SK-N-SH (cell line): ENCODE measurements at regions not wholly inside any gene's neighbourhood (a gene's known extent, or its start where the extent isn't known, plus 50 kb on each side); places are given as distances from the start of the nearest gene placed in this dataset.

Source experiments
- CTCF ChIA-PET: fragments of 300-600, 350-600 bp; formaldehyde crosslinking; extraction: SDS; loops from one replicate; lab custom pipeline; 2021; lab: Yijun Ruan, JAX
- POLR2A ChIA-PET: fragments of 350-600 bp; sonication (Branson Sonifier 250); formaldehyde crosslinking; extraction: SDS; loops from one replicate; lab custom pipeline; 2020; ENCODE audit warnings: antibody characterized with exemption, inconsistent platforms; lab: Yijun Ruan, JAX
- DNase-seq: peaks from one replicate; pipeline ENCODE4 v3.0.0; 2012
- H2AFZ ChIP-seq: fragments of 200-600 bp; sonication (generic); 2 replicates; pipeline ENCODE4 v1.8.1; 2016; ENCODE audit warnings: antibody characterized with exemption, mild to moderate bottlenecking, low read depth
- H3F3A ChIP-seq: fragments of 200-600 bp; sonication (generic); replicated peaks from 2 replicates; pipeline ENCODE3; 2016; ENCODE audit warnings: antibody characterized with exemption, mild to moderate bottlenecking; ENCODE audit not compliant: insufficient read depth
- H3K27ac ChIP-seq, 2 experiments: fragments of 200-500 bp in 1 of 2; fragments of 200-600 bp in 1 of 2; sonication (Bioruptor generic) in 1 of 2; sonication (generic), shearing (Covaris generic) in 1 of 2; 2 replicates each; pipeline versions ENCODE4 v1.5.1 to v1.6.1; 2014 to 2016; ENCODE audit warnings: low read depth in 2 of 2, inconsistent platforms in 1 of 2, low read length in 1 of 2, mild to moderate bottlenecking in 1 of 2, mixed read lengths in 1 of 2
- H3K27me3 ChIP-seq: fragments of 200-600 bp; sonication (generic), shearing (Covaris generic); 2 replicates; pipeline ENCODE4 v1.6.1; 2016; ENCODE audit warnings: mixed run types; ENCODE audit not compliant: insufficient read depth
- H3K36me3 ChIP-seq, 2 experiments: fragments of 200-500 bp in 1 of 2; fragments of 200-600 bp in 1 of 2; sonication (Bioruptor generic) in 1 of 2; sonication (generic) in 1 of 2; replicated peaks in 1 of 2; 2 replicates each; pipeline versions ENCODE3 to v1.5.1; 2014 to 2016; ENCODE audit warnings: low read length in 1 of 2, mild to moderate bottlenecking in 1 of 2; ENCODE audit not compliant: insufficient read depth in 2 of 2, control insufficient read depth in 1 of 2
- H3K4me1 ChIP-seq, 2 experiments: fragments of 200-500 bp in 1 of 2; fragments of 200-600 bp in 1 of 2; sonication (Bioruptor generic) in 1 of 2; sonication (generic), shearing (Covaris generic) in 1 of 2; 2 replicates each; pipeline versions ENCODE4 v1.5.1 to v1.6.1; 2014 to 2016; ENCODE audit warnings: low read depth in 1 of 2, low read length in 1 of 2, mixed run types in 1 of 2; ENCODE audit not compliant: insufficient read depth in 2 of 2, control insufficient read depth in 1 of 2
- H3K4me2 ChIP-seq: fragments of 200-600 bp; sonication (generic), shearing (Covaris generic); 2 replicates; pipeline ENCODE4 v1.6.1; 2017; ENCODE audit warnings: mixed run types
- H3K4me3 ChIP-seq, 2 experiments: fragments of 200-500 bp in 1 of 2; fragments of 200-600 bp in 1 of 2; sonication (Bioruptor generic) in 1 of 2; sonication (generic), shearing (Covaris generic) in 1 of 2; 2 replicates each; pipeline versions ENCODE4 v1.5.1 to v1.8.1; 2014 to 2016; ENCODE audit warnings: low read depth in 2 of 2, inconsistent platforms in 1 of 2, low read length in 1 of 2, mild to moderate bottlenecking in 1 of 2, mixed read lengths in 1 of 2, moderate library complexity in 1 of 2
- H3K79me2 ChIP-seq: fragments of 200-600 bp; sonication (generic); 2 replicates; pipeline ENCODE4 v1.8.1; 2017; ENCODE audit warnings: mild to moderate bottlenecking; ENCODE audit not compliant: insufficient read depth
- H3K9ac ChIP-seq: fragments of 200-600 bp; sonication (generic); 2 replicates; pipeline ENCODE4 v1.6.1; 2017; ENCODE audit warnings: mixed run types
- H3K9me2 ChIP-seq: fragments of 200-600 bp; sonication (generic); 2 replicates; pipeline ENCODE4 v1.6.1; 2017; ENCODE audit warnings: mixed run types
- H3K9me3 ChIP-seq: fragments of 200-600 bp; sonication (generic); 2 replicates; pipeline ENCODE4 v1.6.1; 2017; ENCODE audit warnings: mixed run types, mild to moderate bottlenecking, moderate library complexity
- H4K20me1 ChIP-seq: fragments of 200-600 bp; sonication (generic); 2 replicates; pipeline ENCODE4 v1.6.1; 2017; ENCODE audit warnings: mild to moderate bottlenecking, mixed run types; ENCODE audit not compliant: insufficient read depth
- ELF1 ChIP-seq: IDR thresholded peaks from 2 replicates; pipeline ENCODE4 v1.4.0; 2012
- EZH2phosphoT487 ChIP-seq: fragments of 200-600 bp; sonication (generic); IDR thresholded peaks from 2 replicates; pipeline ENCODE4 v1.6.1; 2017; ENCODE audit warnings: low read depth, mixed run types, mild to moderate bottlenecking, antibody characterized with exemption, moderate library complexity, borderline replicate concordance
- FOSL2 ChIP-seq: IDR thresholded peaks from 2 replicates; pipeline ENCODE4 v1.4.0; 2012; ENCODE audit warnings: low read depth, mild to moderate bottlenecking, moderate library complexity, borderline replicate concordance
- FOXJ3 ChIP-seq: sonication (generic); formaldehyde crosslinking; IDR thresholded peaks from 2 replicates; pipeline ENCODE4 v1.5.1; 2020; ENCODE audit warnings: mild to moderate bottlenecking, missing genetic modification reagents
- GATA2 ChIP-seq: sonication (generic); formaldehyde crosslinking; IDR thresholded peaks from 2 replicates; pipeline ENCODE4 v1.5.0; 2020; ENCODE audit warnings: mild to moderate bottlenecking, missing genetic modification reagents
- JUND ChIP-seq: IDR thresholded peaks from 2 replicates; pipeline ENCODE4 v1.4.0; 2012
- MXI1 ChIP-seq: IDR thresholded peaks from 2 replicates; pipeline ENCODE4 v1.6.1; 2012; ENCODE audit warnings: mild to moderate bottlenecking, low read depth, low read length, improper control_type of control experiment
- NFIC ChIP-seq: IDR thresholded peaks from 2 replicates; pipeline ENCODE4 v1.4.0; 2012; ENCODE audit warnings: borderline replicate concordance
- RAD21 ChIP-seq: IDR thresholded peaks from 2 replicates; pipeline ENCODE4 v1.6.1; 2012; ENCODE audit warnings: mild to moderate bottlenecking, low read length
- RCOR1 ChIP-seq: fragments of 150-350 bp; IDR thresholded peaks from 2 replicates; pipeline ENCODE4 v1.6.1; 2017; ENCODE audit warnings: antibody characterized with exemption, low read length
- RFX5 ChIP-seq: IDR thresholded peaks from 2 replicates; pipeline ENCODE4 v1.6.1; 2012; ENCODE audit warnings: mild to moderate bottlenecking, improper control_type of control experiment, low read length
- RXRA ChIP-seq: IDR thresholded peaks from 2 replicates; pipeline ENCODE4 v1.4.0; 2012; ENCODE audit warnings: low read depth, mild to moderate bottlenecking, borderline replicate concordance
- SIN3A ChIP-seq: IDR thresholded peaks from 2 replicates; pipeline ENCODE4 v1.6.1; 2012; ENCODE audit warnings: low read depth, mild to moderate bottlenecking, low read length, moderate library complexity, borderline replicate concordance
- USF2 ChIP-seq: fragments of 150-350 bp; IDR thresholded peaks from 2 replicates; pipeline ENCODE4 v1.6.1; 2017; ENCODE audit warnings: antibody characterized with exemption, low read length, low read depth, borderline replicate concordance
- YY1 ChIP-seq: IDR thresholded peaks from 2 replicates; pipeline ENCODE4 v1.4.0; 2012; ENCODE audit warnings: low read depth, mild to moderate bottlenecking
- WGBS: methylation state at CpG from one replicate; pipeline ENCODE4 v1.1.6; 2017; ENCODE audit warnings: low lambda C conversion rate; 5-methylcytosine and 5-hydroxymethylcytosine counted together
- TF ChIP-seq, protein P1 (sequence below): IDR thresholded peaks from 2 replicates; pipeline ENCODE4 v1.4.0; 2012; ENCODE audit warnings: low read depth, borderline replicate concordance
- TF ChIP-seq, protein P2 (sequence below): IDR thresholded peaks from 2 replicates; pipeline ENCODE4 v1.6.1; 2012; ENCODE audit warnings: mild to moderate bottlenecking, low read depth, low read length, moderate library complexity
- TF ChIP-seq, protein P3 (sequence below): fragments of 200-600 bp; sonication (generic); IDR thresholded peaks from 2 replicates; pipeline ENCODE4 v1.6.1; 2017; ENCODE audit warnings: antibody characterized with exemption, mild to moderate bottlenecking, moderate library complexity

DNA sequence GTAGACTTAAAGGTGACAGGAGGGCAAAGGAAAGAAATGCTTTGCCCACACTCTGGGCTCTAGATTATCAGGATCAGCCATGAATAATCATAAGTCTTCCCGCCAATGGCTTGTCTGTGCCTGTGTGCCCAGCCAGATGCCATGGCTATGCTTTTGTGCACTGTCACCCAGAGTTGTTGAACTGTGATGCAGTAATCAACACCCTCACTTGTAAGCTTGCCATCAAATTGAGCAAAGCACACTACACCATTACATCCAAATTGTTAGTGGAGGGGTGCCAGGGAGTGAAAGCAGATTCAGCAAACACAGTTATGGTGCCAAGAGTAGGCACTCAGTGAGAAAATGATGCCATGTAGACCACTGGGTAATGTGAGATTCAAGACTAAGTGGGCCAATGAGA lies 845.3 kb upstream of the MIR17HG start:
- no peak overlapping the region for H3K4me2 ChIP-seq
- no peaks in the 10 kb centered on the region for H3F3A ChIP-seq
- H3K27me3 ChIP-seq = no peaks in the 10 kb centered on the region
- no peaks in the 10 kb centered on the region for H3K36me3 ChIP-seq
- DNase-seq = no peak
- no peak overlapping the region for H3K9ac ChIP-seq
- H3K4me3 ChIP-seq = no peak overlapping the region
- H2AFZ ChIP-seq = no peak overlapping the region
- no peak overlapping the region for H3K27ac ChIP-seq
- no peaks in the 10 kb centered on the region for H3K9me2 ChIP-seq
- no peaks in the 10 kb centered on the region for H3K4me1 ChIP-seq
- no peaks in the 10 kb centered on the region for H3K79me2 ChIP-seq
- TF ChIP-seq RAD21 (no peak), USF2 (no peak), JUND (no peak), NFIC (no peak), FOSL2 (no peak), FOXJ3 (CRISPR knock-in tag) (no peak), EZH2phosphoT487 (no peak), SIN3A (no peak), YY1 (no peak), ELF1 (no peak), RFX5 (no peak), GATA2 (CRISPR knock-in tag) (no peak), RXRA (no peak), RCOR1 (no peak), MXI1 (no peak)
- TF ChIP-seq, protein P1, sequence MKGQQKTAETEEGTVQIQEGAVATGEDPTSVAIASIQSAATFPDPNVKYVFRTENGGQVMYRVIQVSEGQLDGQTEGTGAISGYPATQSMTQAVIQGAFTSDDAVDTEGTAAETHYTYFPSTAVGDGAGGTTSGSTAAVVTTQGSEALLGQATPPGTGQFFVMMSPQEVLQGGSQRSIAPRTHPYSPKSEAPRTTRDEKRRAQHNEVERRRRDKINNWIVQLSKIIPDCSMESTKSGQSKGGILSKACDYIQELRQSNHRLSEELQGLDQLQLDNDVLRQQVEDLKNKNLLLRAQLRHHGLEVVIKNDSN = no peak
- TF ChIP-seq, protein P2, sequence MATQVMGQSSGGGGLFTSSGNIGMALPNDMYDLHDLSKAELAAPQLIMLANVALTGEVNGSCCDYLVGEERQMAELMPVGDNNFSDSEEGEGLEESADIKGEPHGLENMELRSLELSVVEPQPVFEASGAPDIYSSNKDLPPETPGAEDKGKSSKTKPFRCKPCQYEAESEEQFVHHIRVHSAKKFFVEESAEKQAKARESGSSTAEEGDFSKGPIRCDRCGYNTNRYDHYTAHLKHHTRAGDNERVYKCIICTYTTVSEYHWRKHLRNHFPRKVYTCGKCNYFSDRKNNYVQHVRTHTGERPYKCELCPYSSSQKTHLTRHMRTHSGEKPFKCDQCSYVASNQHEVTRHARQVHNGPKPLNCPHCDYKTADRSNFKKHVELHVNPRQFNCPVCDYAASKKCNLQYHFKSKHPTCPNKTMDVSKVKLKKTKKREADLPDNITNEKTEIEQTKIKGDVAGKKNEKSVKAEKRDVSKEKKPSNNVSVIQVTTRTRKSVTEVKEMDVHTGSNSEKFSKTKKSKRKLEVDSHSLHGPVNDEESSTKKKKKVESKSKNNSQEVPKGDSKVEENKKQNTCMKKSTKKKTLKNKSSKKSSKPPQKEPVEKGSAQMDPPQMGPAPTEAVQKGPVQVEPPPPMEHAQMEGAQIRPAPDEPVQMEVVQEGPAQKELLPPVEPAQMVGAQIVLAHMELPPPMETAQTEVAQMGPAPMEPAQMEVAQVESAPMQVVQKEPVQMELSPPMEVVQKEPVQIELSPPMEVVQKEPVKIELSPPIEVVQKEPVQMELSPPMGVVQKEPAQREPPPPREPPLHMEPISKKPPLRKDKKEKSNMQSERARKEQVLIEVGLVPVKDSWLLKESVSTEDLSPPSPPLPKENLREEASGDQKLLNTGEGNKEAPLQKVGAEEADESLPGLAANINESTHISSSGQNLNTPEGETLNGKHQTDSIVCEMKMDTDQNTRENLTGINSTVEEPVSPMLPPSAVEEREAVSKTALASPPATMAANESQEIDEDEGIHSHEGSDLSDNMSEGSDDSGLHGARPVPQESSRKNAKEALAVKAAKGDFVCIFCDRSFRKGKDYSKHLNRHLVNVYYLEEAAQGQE = no peak
- TF ChIP-seq, protein P3, sequence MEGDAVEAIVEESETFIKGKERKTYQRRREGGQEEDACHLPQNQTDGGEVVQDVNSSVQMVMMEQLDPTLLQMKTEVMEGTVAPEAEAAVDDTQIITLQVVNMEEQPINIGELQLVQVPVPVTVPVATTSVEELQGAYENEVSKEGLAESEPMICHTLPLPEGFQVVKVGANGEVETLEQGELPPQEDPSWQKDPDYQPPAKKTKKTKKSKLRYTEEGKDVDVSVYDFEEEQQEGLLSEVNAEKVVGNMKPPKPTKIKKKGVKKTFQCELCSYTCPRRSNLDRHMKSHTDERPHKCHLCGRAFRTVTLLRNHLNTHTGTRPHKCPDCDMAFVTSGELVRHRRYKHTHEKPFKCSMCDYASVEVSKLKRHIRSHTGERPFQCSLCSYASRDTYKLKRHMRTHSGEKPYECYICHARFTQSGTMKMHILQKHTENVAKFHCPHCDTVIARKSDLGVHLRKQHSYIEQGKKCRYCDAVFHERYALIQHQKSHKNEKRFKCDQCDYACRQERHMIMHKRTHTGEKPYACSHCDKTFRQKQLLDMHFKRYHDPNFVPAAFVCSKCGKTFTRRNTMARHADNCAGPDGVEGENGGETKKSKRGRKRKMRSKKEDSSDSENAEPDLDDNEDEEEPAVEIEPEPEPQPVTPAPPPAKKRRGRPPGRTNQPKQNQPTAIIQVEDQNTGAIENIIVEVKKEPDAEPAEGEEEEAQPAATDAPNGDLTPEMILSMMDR = no peak
- POLR2A ChIA-PET = no interaction called here
- WGBS = 80% methylated on average over 1 of the region's 1 CpG
- H4K20me1 ChIP-seq = no peaks in the 10 kb centered on the region
- no peaks in the 10 kb centered on the region for H3K9me3 ChIP-seq
- CTCF ChIA-PET = no interaction called here
